Kidney tubule cell (primary cell): ENCODE measurements at regions not wholly inside any gene's neighbourhood (a gene's known extent, or its start where the extent isn't known, plus 50 kb on each side); places are given as distances from the start of the nearest gene placed in this dataset.
A peak's percentile ranks its signal among the peaks of the same experiment; 100 is the strongest.

ENCODE experiments used
- DNase-seq: peaks from one replicate; pipeline ENCODE4 v3.0.0-alpha.2; 2018; ENCODE audit warnings: low spot score

GRCh38 chr3:167895178-167895577, 159.7 kb downstream of the SERPINI1 start:
- DNase-seq: no peak

GRCh38 chr3:167892205-167892604, 156.7 kb downstream of the SERPINI1 start:
- DNase-seq: no peak

- no peak for DNase-seq
These were observed 151.6 kb downstream of the SERPINI1 start for GRCh38 chr3:167887096-167887495.

GRCh38 chr3:167886690-167887089, 151.2 kb downstream of the SERPINI1 start:
- DNase-seq: no peak

- DNase-seq: no peak
These were observed 149.8 kb downstream of the SERPINI1 start for GRCh38 chr3:167885277-167885676.

- DNase-seq: no peak
These were observed 149.0 kb downstream of the SERPINI1 start for GRCh38 chr3:167884481-167884880.

GRCh38 chr3:167883452-167883851, 147.9 kb downstream of the SERPINI1 start:
- no peak for DNase-seq

GRCh38 chr3:167882057-167882667, 146.6 kb downstream of the SERPINI1 start:
- DNase-seq: peak; percentile 62

GRCh38 chr3:167880183-167880582, 144.7 kb downstream of the SERPINI1 start:
- no peak for DNase-seq

GRCh38 chr3:167876620-167877281, 141.2 kb downstream of the SERPINI1 start:
- peak; percentile 73 for DNase-seq
